HG02763 (cell line): ENCODE measurements at regions not wholly inside any gene's neighbourhood (a gene's known extent, or its start where the extent isn't known, plus 50 kb on each side); places are given as distances from the start of the nearest gene placed in this dataset.
"Not testable (repeated sequence)": the region's sequence is repeated elsewhere in the genome, so short reads cannot be mapped to it uniquely, and the experiment has no call there.

Source experiments
- ATAC-seq: cut with Tn5 transposase; IDR thresholded peaks from one replicate; pipeline ENCODE4 v1.9.1; 2021; ENCODE audit warnings: mild to moderate bottlenecking, moderate library complexity; ENCODE audit not compliant: unreplicated experiment

GRCh38 chr6:113755449-113756289 lies 101.5 kb upstream of the MARCKS start:
- ATAC-seq: peak; percentile 82

- ATAC-seq: no peak
Measured at GRCh38 chr6:113756290-113756665, 100.9 kb upstream of the MARCKS start.

GRCh38 chr6:113758214-113758613 lies 98.9 kb upstream of the MARCKS start:
- no peak for ATAC-seq

GRCh38 chr6:113758826-113759574 lies 98.1 kb upstream of the MARCKS start:
- no peak for ATAC-seq

- no peak for ATAC-seq
Measured at GRCh38 chr6:113762641-113763040, 94.5 kb upstream of the MARCKS start.

GRCh38 chr6:113763311-113763766 lies 93.8 kb upstream of the MARCKS start:
- no peak for ATAC-seq

GRCh38 chr6:113763876-113764275 lies 93.3 kb upstream of the MARCKS start:
- peak; percentile 65 for ATAC-seq

- ATAC-seq: no peak
Measured at GRCh38 chr6:113765909-113766308, 91.2 kb upstream of the MARCKS start.

GRCh38 chr6:113767985-113768384 lies 89.2 kb upstream of the MARCKS start:
- no peak for ATAC-seq

GRCh38 chr6:113772961-113773360 lies 84.2 kb upstream of the MARCKS start:
- no peak for ATAC-seq

GRCh38 chr6:113774127-113774825 lies 82.9 kb upstream of the MARCKS start:
- no peak for ATAC-seq

- no peak for ATAC-seq
Measured at GRCh38 chr6:113776998-113777397, 80.1 kb upstream of the MARCKS start.

GRCh38 chr6:113777601-113778000 lies 79.5 kb upstream of the MARCKS start:
- ATAC-seq: no peak

- ATAC-seq: no peak
Measured at GRCh38 chr6:113779656-113780055, 77.5 kb upstream of the MARCKS start.

- ATAC-seq: no peak
Measured at GRCh38 chr6:113782636-113783035, 74.5 kb upstream of the MARCKS start.

GRCh38 chr6:113786168-113786567 lies 71.0 kb upstream of the MARCKS start:
- ATAC-seq: no peak

GRCh38 chr6:113788586-113788985 lies 68.6 kb upstream of the MARCKS start:
- no peak for ATAC-seq

- not testable (repeated sequence) for ATAC-seq
Measured at GRCh38 chr6:113791225-113791624, 65.9 kb upstream of the MARCKS start.

GRCh38 chr6:113795371-113795770 lies 61.8 kb upstream of the MARCKS start:
- ATAC-seq: not testable (repeated sequence)

GRCh38 chr6:113796038-113796437 lies 61.1 kb upstream of the MARCKS start:
- ATAC-seq: no peak

- no peak for ATAC-seq
Measured at GRCh38 chr6:113802779-113803178, 54.4 kb upstream of the MARCKS start.
